HepG2 (cell line): ENCODE measurements at regions not wholly inside any gene's neighbourhood (a gene's known extent, or its start where the extent isn't known, plus 50 kb on each side); places are given as distances from the start of the nearest gene placed in this dataset.

Experiments
- ATAC-seq: fragments of 200-7000 bp; cut with Tn5 transposase; 3 replicates; pipeline ENCODE4 v1.9.1; 2020; ENCODE audit warnings: mild to moderate bottlenecking, moderate library complexity
- BruUV-seq: library from RNA; stranded (reverse); fragments of 400-500 nt; replicated peaks from 2 replicates; lab custom pipeline; 2021; lab: Mats Ljungman, UMichigan
- CTCF ChIA-PET: fragments of 300-600 bp; formaldehyde crosslinking; extraction: SDS; loops from one replicate; lab custom pipeline; 2021; ENCODE audit warnings: low total read pairs, inconsistent platforms, low intra/inter-chr PET ratio; lab: Yijun Ruan, JAX
- POLR2A ChIA-PET: fragments of 350-600 bp; sonication (Branson Sonifier 250); formaldehyde crosslinking; loops from one replicate; lab custom pipeline; 2020; ENCODE audit warnings: antibody characterized with exemption, inconsistent platforms; lab: Yijun Ruan, JAX
- DNase-seq: peaks from one replicate; pipeline ENCODE4 v3.0.0-alpha.2; 2015; ENCODE audit warnings: low spot score
- FAIRE-seq: peaks from 3 replicates; lab custom pipeline; 2011; peaks lifted over from hg19 to GRCh38; lab: Jason Lieb, UNC
- H2AFZ ChIP-seq: one replicate; pipeline ENCODE4 v1.6.1; 2011; ENCODE audit warnings: low read length, inconsistent platforms
- H3K27ac ChIP-seq: fragments of 300-600 bp; 3 replicates; pipeline ENCODE4 v1.8.0; 2011; ENCODE audit warnings: mixed run types, mild to moderate bottlenecking, mixed read lengths, low read length, inconsistent platforms; ENCODE audit not compliant: insufficient read depth; ENCODE audit errors: extremely low read length
- H3K27me3 ChIP-seq, 2 experiments: fragments of 200-600 bp in 1 of 2; 2 replicates in 1 of 2; 3 replicates in 1 of 2; pipeline versions ENCODE4 v1.6.0 to v1.8.0; 2011; ENCODE audit warnings: low read length in 2 of 2, mild to moderate bottlenecking in 2 of 2, moderate library complexity in 2 of 2, inconsistent platforms in 1 of 2; ENCODE audit not compliant: insufficient read depth in 2 of 2, control insufficient read depth in 1 of 2
- H3K36me3 ChIP-seq, 2 experiments: fragments of 200-600 bp in 1 of 2; replicated peaks in 1 of 2; 2 replicates in 1 of 2; 3 replicates in 1 of 2; pipeline versions ENCODE4 v1.5.1 to v1.8.0; 2011; ENCODE audit warnings: low read length in 2 of 2, inconsistent platforms in 1 of 2; ENCODE audit not compliant: insufficient read depth in 2 of 2, control insufficient read depth in 1 of 2
- H3K4me1 ChIP-seq: 2 replicates; pipeline ENCODE4 v1.5.1; 2012; ENCODE audit warnings: low read length, inconsistent platforms; ENCODE audit not compliant: insufficient read depth
- H3K4me2 ChIP-seq: 2 replicates; pipeline ENCODE4 v1.6.0; 2011; ENCODE audit warnings: low read depth, low read length, inconsistent platforms
- H3K4me3 ChIP-seq, 3 experiments: fragments of 200-600 bp in 1 of 3; sonication (generic), shearing (Covaris generic) in 1 of 3; replicated peaks in 1 of 3; 2 replicates each; pipeline ENCODE4 v1.5.1; 2011 to 2016; ENCODE audit warnings: low read length in 3 of 3, inconsistent platforms in 2 of 3, low read depth in 2 of 3, mild to moderate bottlenecking in 2 of 3, control low read depth in 1 of 3, mixed read lengths in 1 of 3; ENCODE audit not compliant: insufficient read depth in 1 of 3
- H3K79me2 ChIP-seq: one replicate; pipeline ENCODE4 v1.6.1; 2011; ENCODE audit warnings: low read length, inconsistent platforms; ENCODE audit not compliant: insufficient read depth
- H3K9ac ChIP-seq: 2 replicates; pipeline ENCODE4 v1.6.0; 2011; ENCODE audit warnings: mild to moderate bottlenecking, low read depth, low read length, inconsistent platforms; ENCODE audit not compliant: insufficient read depth
- H3K9me3 ChIP-seq: 2 replicates; pipeline ENCODE4 v1.5.1; 2012; ENCODE audit warnings: mild to moderate bottlenecking, low read length
- H4K20me1 ChIP-seq: 2 replicates; pipeline ENCODE4 v1.6.0; 2011; ENCODE audit warnings: inconsistent platforms, mild to moderate bottlenecking, low read length, moderate library complexity; ENCODE audit not compliant: insufficient read depth
- BCL3 ChIP-seq: sonication (generic); formaldehyde crosslinking; IDR thresholded peaks from 2 replicates; pipeline ENCODE4 v1.5.1; 2020; ENCODE audit warnings: mild to moderate bottlenecking, missing genetic modification reagents, moderate library complexity
- CREBL2 ChIP-seq: sonication (generic); formaldehyde crosslinking; IDR thresholded peaks from 2 replicates; pipeline ENCODE4 v1.8.1; 2023; ENCODE audit warnings: missing genetic modification reagents, mild to moderate bottlenecking, borderline replicate concordance
- CSRNP2 ChIP-seq: sonication (generic); formaldehyde crosslinking; conservative IDR thresholded peaks from 2 replicates; pipeline ENCODE4 v1.8.0; 2022; ENCODE audit warnings: low read depth, missing genetic modification reagents
- HOMEZ ChIP-seq: IDR thresholded peaks from 2 replicates; pipeline ENCODE4 v1.6.1; 2016; ENCODE audit warnings: low read depth
- NR1H2 ChIP-seq: sonication (generic); formaldehyde crosslinking; IDR thresholded peaks from 2 replicates; pipeline ENCODE4 v1.8.1; 2022; ENCODE audit warnings: low read depth, missing genetic modification reagents, borderline replicate concordance
- SOX13 ChIP-seq, 3 experiments: fragments of 450-650 bp in 1 of 3; sonication (generic) in 1 of 3; formaldehyde crosslinking in 1 of 3; IDR thresholded peaks in 2 of 3; conservative IDR thresholded peaks in 1 of 3; 2 replicates each; pipeline versions ENCODE4 v1.5.0 to v1.6.1; 2016 to 2020; ENCODE audit warnings: antibody characterized with exemption in 1 of 3, mild to moderate bottlenecking in 1 of 3, missing compliant biosample characterization in 1 of 3, missing genetic modification reagents in 1 of 3, moderate library complexity in 1 of 3
- SPEN ChIP-seq: sonication (generic); formaldehyde crosslinking; IDR thresholded peaks from 2 replicates; pipeline ENCODE4 v1.5.1; 2020; ENCODE audit warnings: low read depth, mild to moderate bottlenecking, missing genetic modification reagents
- THAP11 ChIP-seq: IDR thresholded peaks from 2 replicates; pipeline ENCODE4 v1.6.1; 2016; ENCODE audit warnings: missing biosample characterization, missing genetic modification reagents
- ZBTB34 ChIP-seq: sonication (generic); formaldehyde crosslinking; IDR thresholded peaks from 2 replicates; pipeline ENCODE4 v1.8.0; 2022; ENCODE audit warnings: mild to moderate bottlenecking, missing genetic modification reagents
- ZHX1 ChIP-seq: sonication (generic); formaldehyde crosslinking; IDR thresholded peaks from 2 replicates; pipeline ENCODE4 v1.8.1; 2022; ENCODE audit warnings: low read depth, mild to moderate bottlenecking, missing genetic modification reagents
- ZNF7 ChIP-seq: IDR thresholded peaks from 2 replicates; pipeline ENCODE4 v1.6.1; 2016; ENCODE audit warnings: missing biosample characterization, missing genetic modification reagents
- WGBS: methylation state at CpG from one replicate; pipeline ENCODE4 v1.1.6; 2017; ENCODE audit warnings: low lambda C conversion rate; 5-methylcytosine and 5-hydroxymethylcytosine counted together
- in situ Hi-C: cut with HindIII; loops from 2 replicates; pipeline ENCODE4 v1.10.0; 2017; ENCODE audit warnings: low pct_unique_long_range_greater_than_20kb; ENCODE audit not compliant: extremely low pct_ligation_motif_present
- intact Hi-C: fragments of 100-400 bp; cut with micrococcal nuclease; formaldehyde crosslinking; loops from one replicate; pipeline ENCODE4 v1.10.0; 2022; ENCODE audit not compliant: unreplicated experiment

GRCh38 chr10:78747401-78748234 lies 321.1 kb upstream of the ZMIZ1 start:
- Histone ChIP-seq H4K20me1 (no peaks in the 10 kb centered on the region), H3K9me3 (no peaks in the 10 kb centered on the region), H3K4me2 (no peak overlapping the region), H3K36me3 (no peaks in the 10 kb centered on the region), H3K4me1 (peaks cover 42% of the 10 kb centered on the region), H3K27ac (no peak overlapping the region), H3K9ac (no peak overlapping the region), H3K79me2 (no peaks in the 10 kb centered on the region), H3K4me3 (no peak overlapping the region), H2AFZ (no peak overlapping the region), H3K27me3 (peaks cover 0 to 2% of the 10 kb centered on the region in 2 experiments; a peak in 1 of 5 replicates)
- DNase-seq, result no peak
- CTCF ChIA-PET, result no interaction called here
- BruUV-seq, result no TSS peak
- no peak for FAIRE-seq
- ATAC-seq, result no peak
- WGBS, result 85% methylated on average over 10 of the region's 14 CpGs
- POLR2A ChIA-PET, result no interaction called here
- intact Hi-C loops (no loop called here), in situ Hi-C loops (no loop called here)
- TF ChIP-seq HOMEZ (no peak), SOX13 (IDR thresholded peaks at IDR 0.05) (no peak), SOX13 (CRISPR knock-in tag; conservative IDR thresholded peaks at IDR 0.05 in 1 of 2, IDR thresholded peaks at IDR 0.05 in 1 of 2) (no peak), BCL3 (no peak), SPEN (no peak), ZNF7 (no peak), NR1H2 (no peak), ZBTB34 (CRISPR knock-in tag) (no peak), THAP11 (CRISPR knock-in tag) (no peak), ZHX1 (no peak), CREBL2 (CRISPR knock-in tag) (no peak), CSRNP2 (CRISPR knock-in tag) (no peak)
